HCT116 (cell line): ENCODE measurements at regions not wholly inside any gene's neighbourhood (a gene's known extent, or its start where the extent isn't known, plus 50 kb on each side); places are given as distances from the start of the nearest gene placed in this dataset.

Source experiments
- ATAC-seq: fragments of 200-7000 bp; cut with Tn5 transposase; 2 replicates; pipeline ENCODE4 v1.9.1; 2020; ENCODE audit warnings: mild to moderate bottlenecking, moderate library complexity
- BruUV-seq: library from RNA; stranded (reverse); fragments of 400-500 nt; replicated peaks from 2 replicates; lab custom pipeline; 2021; lab: Mats Ljungman, UMichigan
- CTCF ChIA-PET: fragments of 300-600 bp; sonication (Branson Sonifier 250); formaldehyde crosslinking; loops from one replicate; lab custom pipeline; 2021; ENCODE audit warnings: antibody characterized with exemption; lab: Charles Lee
- POLR2A ChIA-PET: fragments of 300-600, 350-600 bp; sonication (Branson Sonifier 250); formaldehyde crosslinking; loops from one replicate; lab custom pipeline; 2021; ENCODE audit warnings: antibody characterized with exemption; lab: Charles Lee
- RAD21 ChIA-PET, 2 experiments: fragments of 300-600 bp; sonication (Branson Sonifier 250); formaldehyde crosslinking; loops; one replicate each; lab custom pipeline; 2023; ENCODE audit warnings: low total read pairs in 2 of 2; ENCODE audit not compliant: uncharacterized antibody in 2 of 2, unreplicated experiment in 2 of 2, low non-redundant PET in 1 of 2; lab: Charles Lee
- DNase-seq: peaks from one replicate; pipeline ENCODE4 v3.0.0-alpha.2; 2010; ENCODE audit warnings: low read depth, low spot score
- H2AFZ ChIP-seq: fragments of 200-600 bp; shearing (Covaris generic), sonication (generic); 2 replicates; pipeline ENCODE4 v1.6.1; 2017; ENCODE audit warnings: low read depth, mixed run types, mixed read lengths, antibody characterized with exemption, low read length; ENCODE audit not compliant: poor library complexity, severe bottlenecking
- H3K27ac ChIP-seq: 2 replicates; pipeline ENCODE4 v1.5.1; 2012; ENCODE audit warnings: low read depth, low read length
- H3K27me3 ChIP-seq: fragments of 200-600 bp; sonication (generic); 2 replicates; pipeline ENCODE4 v1.6.1; 2016; ENCODE audit warnings: mixed run types, low read length, mixed read lengths; ENCODE audit not compliant: insufficient read depth
- H3K36me3 ChIP-seq, 2 experiments: fragments of 200-500 bp in 1 of 2; fragments of 200-600 bp in 1 of 2; sonication (Bioruptor generic) in 1 of 2; sonication (generic) in 1 of 2; 2 replicates each; pipeline versions ENCODE4 v1.5.1 to v1.6.1; 2014 to 2016; ENCODE audit warnings: low read length in 2 of 2, inconsistent platforms in 1 of 2, mixed read lengths in 1 of 2, mixed run types in 1 of 2; ENCODE audit not compliant: insufficient read depth in 2 of 2, control insufficient read depth in 1 of 2
- H3K4me1 ChIP-seq, 2 experiments: fragments of 200-600 bp in 1 of 2; sonication (generic) in 1 of 2; 2 replicates each; pipeline versions ENCODE4 v1.5.1 to v1.6.1; 2012 to 2017; ENCODE audit warnings: low read length in 2 of 2, inconsistent platforms in 1 of 2, mild to moderate bottlenecking in 1 of 2, mixed read lengths in 1 of 2, mixed run types in 1 of 2, moderate library complexity in 1 of 2; ENCODE audit not compliant: insufficient read depth in 2 of 2, control insufficient read depth in 1 of 2
- H3K4me2 ChIP-seq: fragments of 200-600 bp; sonication (generic); 2 replicates; pipeline ENCODE4 v1.6.1; 2017; ENCODE audit warnings: mixed run types, low read length, mixed read lengths
- H3K4me3 ChIP-seq, 2 experiments: fragments of 200-600 bp in 1 of 2; sonication (generic) in 1 of 2; replicated peaks in 1 of 2; 2 replicates each; pipeline ENCODE4 v1.5.1; 2011 to 2016; ENCODE audit warnings: low read length in 2 of 2, control low read depth in 1 of 2, low read depth in 1 of 2, mild to moderate bottlenecking in 1 of 2, mixed read lengths in 1 of 2, mixed run types in 1 of 2
- H3K79me2 ChIP-seq: fragments of 200-600 bp; sonication (generic); 2 replicates; pipeline ENCODE4 v1.6.1; 2017; ENCODE audit warnings: mild to moderate bottlenecking, mixed run types, low read length, moderate library complexity, mixed read lengths; ENCODE audit not compliant: insufficient read depth
- H3K9ac ChIP-seq: fragments of 200-600 bp; sonication (generic); 2 replicates; pipeline ENCODE4 v1.6.1; 2016; ENCODE audit warnings: low read length, mixed read lengths
- H3K9me2 ChIP-seq: fragments of 200-600 bp; sonication (generic), shearing (Covaris generic); 2 replicates; pipeline ENCODE4 v1.6.1; 2017; ENCODE audit warnings: mixed run types, mild to moderate bottlenecking, moderate library complexity; ENCODE audit not compliant: insufficient read depth
- H3K9me3 ChIP-seq, 2 experiments: fragments of 200-500 bp in 1 of 2; fragments of 200-600 bp in 1 of 2; sonication (Bioruptor generic) in 1 of 2; sonication (generic) in 1 of 2; 2 replicates each; pipeline ENCODE4 v1.6.1; 2014 to 2017; ENCODE audit warnings: low read length in 2 of 2, mixed read lengths in 2 of 2, inconsistent platforms in 1 of 2, low read depth in 1 of 2, mild to moderate bottlenecking in 1 of 2, mixed run types in 1 of 2, moderate library complexity in 1 of 2; ENCODE audit not compliant: control insufficient read depth in 1 of 2, insufficient read depth in 1 of 2
- H4K20me1 ChIP-seq: fragments of 200-600 bp; sonication (generic), shearing (Covaris generic); 2 replicates; pipeline ENCODE4 v1.6.1; 2017; ENCODE audit warnings: mixed run types, mild to moderate bottlenecking, moderate library complexity; ENCODE audit not compliant: insufficient read depth
- CBX3 ChIP-seq: IDR thresholded peaks from 2 replicates; pipeline ENCODE4 v1.6.1; 2012; ENCODE audit warnings: low read depth
- CEBPB ChIP-seq: IDR thresholded peaks from 2 replicates; pipeline ENCODE4 v1.6.1; 2012; ENCODE audit warnings: low read depth
- EGR1 ChIP-seq: IDR thresholded peaks from 2 replicates; pipeline ENCODE4 v1.6.1; 2012; ENCODE audit warnings: low read depth
- ELF1 ChIP-seq: IDR thresholded peaks from 2 replicates; pipeline ENCODE4 v1.6.1; 2012; ENCODE audit warnings: low read depth, borderline replicate concordance
- FOSL1 ChIP-seq: IDR thresholded peaks from 2 replicates; pipeline ENCODE4 v1.6.1; 2012; ENCODE audit warnings: low read depth
- JUND ChIP-seq: IDR thresholded peaks from 2 replicates; pipeline ENCODE4 v1.6.1; 2012
- MAX ChIP-seq: IDR thresholded peaks from 2 replicates; pipeline ENCODE4 v1.6.1; 2012
- RAD21 ChIP-seq: IDR thresholded peaks from 2 replicates; pipeline ENCODE4 v1.6.1; 2012; ENCODE audit warnings: low read depth, mild to moderate bottlenecking
- REST ChIP-seq: IDR thresholded peaks from 2 replicates; pipeline ENCODE4 v1.6.1; 2012; ENCODE audit warnings: low read depth
- SP1 ChIP-seq: IDR thresholded peaks from 2 replicates; pipeline ENCODE4 v1.6.1; 2012; ENCODE audit warnings: low read depth
- SRF ChIP-seq: IDR thresholded peaks from 2 replicates; pipeline ENCODE4 v1.6.1; 2012; ENCODE audit warnings: low read depth
- TCF7L2 ChIP-seq: IDR thresholded peaks from 2 replicates; pipeline ENCODE4 v1.7.0; 2011; ENCODE audit warnings: borderline replicate concordance, inconsistent platforms; ENCODE audit not compliant: insufficient read depth, insufficient read length; ENCODE audit errors: extremely low read depth
- YY1 ChIP-seq: IDR thresholded peaks from 2 replicates; pipeline ENCODE4 v1.6.1; 2011; ENCODE audit warnings: low read length, low read depth, moderate library complexity, mild to moderate bottlenecking; ENCODE audit not compliant: insufficient replicate concordance; ENCODE audit errors: extremely low read depth
- ZFX ChIP-seq: fragments of 450-650 bp; IDR thresholded peaks from 2 replicates; pipeline ENCODE4 v1.6.1; 2017
- intact Hi-C: fragments of 100-400 bp; cut with micrococcal nuclease; formaldehyde crosslinking; loops from 2 replicates; pipeline ENCODE4 v1.10.0; 2022
- TF ChIP-seq, protein P1 (sequence below): IDR thresholded peaks from 2 replicates; pipeline ENCODE4 v1.6.1; 2011; ENCODE audit warnings: mild to moderate bottlenecking, low read length, moderate library complexity; ENCODE audit not compliant: insufficient replicate concordance; ENCODE audit errors: extremely low read depth

DNA sequence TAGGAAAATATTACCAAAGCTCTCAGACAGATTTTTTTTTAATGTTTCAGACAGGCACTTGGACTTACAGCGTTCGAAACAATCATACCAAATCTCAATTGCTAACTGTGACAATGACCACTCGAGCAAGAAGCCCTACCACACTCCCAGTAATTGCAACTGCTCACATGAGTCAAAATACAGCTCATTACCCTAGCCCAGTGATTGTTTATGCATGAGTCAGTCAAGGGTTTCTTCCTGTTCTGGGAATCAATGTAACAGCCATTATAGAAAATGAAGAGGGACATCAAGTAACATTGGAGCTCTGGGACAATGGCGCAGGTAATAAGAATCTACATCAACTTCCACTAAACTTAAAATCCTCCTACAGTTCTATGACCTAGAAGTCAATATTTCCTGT, 56.1 kb upstream of the SH3GLB1 start:
- BruUV-seq = no TSS peak
- H2AFZ ChIP-seq = peak overlapping the region; percentile 59
- ATAC-seq = peak; percentile 66

GRCh38 chr1:86649618-86650017, 54.8 kb upstream of the SH3GLB1 start:
- no peak overlapping the region for H3K4me3 ChIP-seq
- H3K27me3 ChIP-seq = no peaks in the 10 kb centered on the region
- no peaks in the 10 kb centered on the region for H3K9me2 ChIP-seq
- RAD21 ChIA-PET = no interaction called here
- H3K4me2 ChIP-seq = no peak overlapping the region
- CTCF ChIA-PET = interaction anchor here (1.5 kb wide), 1 partner anchor 55 kb away, joined by 4 read pairs; the partner anchor contains the start of gene SH3GLB1
- peaks cover 0 to 7% of the 10 kb centered on the region in 2 experiments; a peak in 2 of 4 replicates for H3K4me1 ChIP-seq
- H3K79me2 ChIP-seq = no peaks in the 10 kb centered on the region
- H2AFZ ChIP-seq = no peak overlapping the region
- TF ChIP-seq YY1 (no peak), SRF (no peak), RAD21 (no peak), TCF7L2 (no peak), ELF1 (no peak), EGR1 (no peak), CBX3 (no peak), MAX (no peak), ZFX (no peak), CEBPB (no peak), SP1 (no peak), FOSL1 (no peak), REST (no peak)
- TF ChIP-seq, protein P1, sequence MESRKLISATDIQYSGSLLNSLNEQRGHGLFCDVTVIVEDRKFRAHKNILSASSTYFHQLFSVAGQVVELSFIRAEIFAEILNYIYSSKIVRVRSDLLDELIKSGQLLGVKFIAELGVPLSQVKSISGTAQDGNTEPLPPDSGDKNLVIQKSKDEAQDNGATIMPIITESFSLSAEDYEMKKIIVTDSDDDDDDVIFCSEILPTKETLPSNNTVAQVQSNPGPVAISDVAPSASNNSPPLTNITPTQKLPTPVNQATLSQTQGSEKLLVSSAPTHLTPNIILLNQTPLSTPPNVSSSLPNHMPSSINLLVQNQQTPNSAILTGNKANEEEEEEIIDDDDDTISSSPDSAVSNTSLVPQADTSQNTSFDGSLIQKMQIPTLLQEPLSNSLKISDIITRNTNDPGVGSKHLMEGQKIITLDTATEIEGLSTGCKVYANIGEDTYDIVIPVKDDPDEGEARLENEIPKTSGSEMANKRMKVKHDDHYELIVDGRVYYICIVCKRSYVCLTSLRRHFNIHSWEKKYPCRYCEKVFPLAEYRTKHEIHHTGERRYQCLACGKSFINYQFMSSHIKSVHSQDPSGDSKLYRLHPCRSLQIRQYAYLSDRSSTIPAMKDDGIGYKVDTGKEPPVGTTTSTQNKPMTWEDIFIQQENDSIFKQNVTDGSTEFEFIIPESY = no peak
- no peak for ATAC-seq
- POLR2A ChIA-PET = no interaction called here
- H3K9me3 ChIP-seq = no peaks in the 10 kb centered on the region
- H3K27ac ChIP-seq = no peak overlapping the region
- no peaks in the 10 kb centered on the region for H4K20me1 ChIP-seq
- no peak overlapping the region for H3K9ac ChIP-seq
- H3K36me3 ChIP-seq = no peaks in the 10 kb centered on the region
- no TSS peak for BruUV-seq
- intact Hi-C loops = no loop called here
- no peak for DNase-seq

More for the DNA sequence above, 56.1 kb upstream of the SH3GLB1 start:
- Histone ChIP-seq H3K9me2 (no peaks in the 10 kb centered on the region), H3K79me2 (no peaks in the 10 kb centered on the region), H3K27ac (no peak overlapping the region), H3K9ac (no peak overlapping the region), H3K36me3 (no peaks in the 10 kb centered on the region), H3K9me3 (no peaks in the 10 kb centered on the region), H3K4me2 (peak overlapping the region; percentile 34), H4K20me1 (no peaks in the 10 kb centered on the region; the same call in 1 of the 2 replicates), H3K4me3 (no peak overlapping the region), H3K4me1 (peaks cover 0 to 7% of the 10 kb centered on the region in 2 experiments; a peak in 2 of 4 replicates), H3K27me3 (no peaks in the 10 kb centered on the region)
- RAD21 ChIA-PET = no interaction called here
- POLR2A ChIA-PET = no interaction called here
- intact Hi-C loops = no loop called here
- peak; percentile 43 for DNase-seq
- CTCF ChIA-PET = interaction anchor here (1.0 to 1.5 kb wide), 2 partner anchors 133 to 149 kb away, joined by 3 read pairs; no protein-coding TSS in a partner anchor
- TF ChIP-seq CBX3 (0 out of 2 replicates have a peak, but pooled peaks have one; percentile 25), FOSL1 (peak; percentile 51; the same call in 1 of the 2 replicates), YY1 (no peak), JUND (0 out of 2 replicates have a peak, but pooled peaks have one; percentile 36)
